ENCODE measurements at regions not wholly inside any gene's neighbourhood (a gene's known extent, or its start where the extent isn't known, plus 50 kb on each side); places are given as distances from the start of the nearest gene placed in this dataset.

DNA sequence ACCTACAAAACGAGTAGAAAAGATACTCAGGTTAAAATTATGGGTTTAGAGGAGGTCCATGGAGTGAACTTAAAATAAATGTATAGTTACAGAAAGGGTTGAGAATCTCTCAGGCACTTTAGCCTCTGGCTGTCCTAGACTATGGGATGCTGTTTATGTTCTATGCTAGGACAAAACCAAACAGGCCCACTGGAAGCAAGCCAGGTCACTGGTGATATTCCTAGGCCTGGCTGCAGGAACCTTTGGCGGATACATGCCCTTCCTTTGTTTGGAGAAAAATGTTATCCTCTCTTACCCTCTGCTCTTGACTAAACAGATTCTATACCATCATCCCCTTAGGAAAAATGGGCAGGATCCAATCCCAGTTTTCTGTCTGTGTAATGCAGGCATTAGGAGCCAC, 90.7 kb upstream of the DUSP10 start:
- H3K4me3 ChIP-seq (ENCODE audit: low read depth in 2 of 2, low read length in 1 of 2) = no peak overlapping the region
- 60% methylated on average over 2 of the region's 2 CpGs for WGBS (ENCODE audit: low lambda C conversion rate)
- no peak overlapping the region for H3K9ac ChIP-seq
- H3K4me1 ChIP-seq (ENCODE audit: control insufficient read depth in 1 of 2, insufficient read depth in 2 of 2, low read depth in 1 of 2, low read length in 1 of 2) = peaks cover 4 to 12% of the 10 kb centered on the region in 2 experiments; a peak in 3 of 4 replicates
- H3K9me2 ChIP-seq = no peaks in the 10 kb centered on the region
- no peaks in the 10 kb centered on the region for H3K79me2 ChIP-seq (ENCODE audit: insufficient read depth)
- no peaks in the 10 kb centered on the region for H3K27me3 ChIP-seq (ENCODE audit: insufficient read depth)
- H3K4me2 ChIP-seq = no peak overlapping the region
- peaks cover 10% of the 10 kb centered on the region for H3F3A ChIP-seq (replicated peaks; ENCODE audit: insufficient read depth)
- H4K20me1 ChIP-seq (ENCODE audit: insufficient read depth) = no peaks in the 10 kb centered on the region
- peak; percentile 33 for DNase-seq
- no peaks in the 10 kb centered on the region for H3K36me3 ChIP-seq (replicated peaks in 1 of 2; ENCODE audit: control insufficient read depth in 1 of 2, insufficient read depth in 2 of 2, low read length in 1 of 2)
- no peaks in the 10 kb centered on the region for H3K9me3 ChIP-seq
- no peak overlapping the region for H2AFZ ChIP-seq (ENCODE audit: low read depth)
- CTCF ChIA-PET = no interaction called here
- TF ChIP-seq MXI1 (IDR thresholded peaks at IDR 0.05; ENCODE audit: low read depth, low read length) (no peak), JUND (IDR thresholded peaks at IDR 0.05) (no peak), IRF3 (IDR thresholded peaks at IDR 0.05; ENCODE audit: low read depth, low read length) (no peak), RCOR1 (IDR thresholded peaks at IDR 0.05; ENCODE audit: low read length) (no peak), SMC3 (IDR thresholded peaks at IDR 0.05; ENCODE audit: low read depth, low read length) (no peak), NRF1 (IDR thresholded peaks at IDR 0.05; ENCODE audit: low read depth, low read length) (no peak), YY1 (IDR thresholded peaks at IDR 0.05; ENCODE audit: low read depth) (no peak)
- TF ChIP-seq, protein P1, sequence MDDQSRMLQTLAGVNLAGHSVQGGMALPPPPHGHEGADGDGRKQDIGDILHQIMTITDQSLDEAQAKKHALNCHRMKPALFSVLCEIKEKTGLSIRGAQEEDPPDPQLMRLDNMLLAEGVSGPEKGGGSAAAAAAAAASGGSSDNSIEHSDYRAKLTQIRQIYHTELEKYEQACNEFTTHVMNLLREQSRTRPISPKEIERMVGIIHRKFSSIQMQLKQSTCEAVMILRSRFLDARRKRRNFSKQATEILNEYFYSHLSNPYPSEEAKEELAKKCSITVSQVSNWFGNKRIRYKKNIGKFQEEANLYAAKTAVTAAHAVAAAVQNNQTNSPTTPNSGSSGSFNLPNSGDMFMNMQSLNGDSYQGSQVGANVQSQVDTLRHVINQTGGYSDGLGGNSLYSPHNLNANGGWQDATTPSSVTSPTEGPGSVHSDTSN (IDR thresholded peaks at IDR 0.05) = no peak
- TF ChIP-seq, protein P2, sequence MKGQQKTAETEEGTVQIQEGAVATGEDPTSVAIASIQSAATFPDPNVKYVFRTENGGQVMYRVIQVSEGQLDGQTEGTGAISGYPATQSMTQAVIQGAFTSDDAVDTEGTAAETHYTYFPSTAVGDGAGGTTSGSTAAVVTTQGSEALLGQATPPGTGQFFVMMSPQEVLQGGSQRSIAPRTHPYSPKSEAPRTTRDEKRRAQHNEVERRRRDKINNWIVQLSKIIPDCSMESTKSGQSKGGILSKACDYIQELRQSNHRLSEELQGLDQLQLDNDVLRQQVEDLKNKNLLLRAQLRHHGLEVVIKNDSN (IDR thresholded peaks at IDR 0.05; ENCODE audit: borderline replicate concordance, low read depth) = no peak
- H3K27ac ChIP-seq (ENCODE audit: low read depth in 2 of 2, low read length in 1 of 2) = peak overlapping the region; percentile 5 to 73; a peak in 2 of 4 replicates
- POLR2A ChIA-PET = no interaction called here

GRCh38 chr1:221832151-221832550, 90.3 kb upstream of the DUSP10 start:
- 85% methylated on average over 1 of the region's 1 CpG for WGBS (ENCODE audit: low lambda C conversion rate)
- no peak for DNase-seq
- no peak overlapping the region for H3K4me3 ChIP-seq (ENCODE audit: low read depth in 2 of 2, low read length in 1 of 2)
- H4K20me1 ChIP-seq (ENCODE audit: insufficient read depth) = no peaks in the 10 kb centered on the region
- H3K9me3 ChIP-seq = no peaks in the 10 kb centered on the region
- CTCF ChIA-PET = no interaction called here
- TF ChIP-seq ELF1 (IDR thresholded peaks at IDR 0.05) (no peak), FOXJ3 (CRISPR knock-in tag; IDR thresholded peaks at IDR 0.05) (no peak), TAF1 (IDR thresholded peaks at IDR 0.05; ENCODE audit: borderline replicate concordance, low read depth, low read length) (no peak), RAD21 (IDR thresholded peaks at IDR 0.05; ENCODE audit: low read length) (no peak), IRF3 (IDR thresholded peaks at IDR 0.05; ENCODE audit: low read depth, low read length) (no peak), CTCF (IDR thresholded peaks at IDR 0.05) (no peak), GATA2 (CRISPR knock-in tag; IDR thresholded peaks at IDR 0.05) (no peak), EZH2phosphoT487 (IDR thresholded peaks at IDR 0.05; ENCODE audit: borderline replicate concordance, low read depth) (no peak), NFIC (IDR thresholded peaks at IDR 0.05; ENCODE audit: borderline replicate concordance) (no peak), RFX5 (IDR thresholded peaks at IDR 0.05; ENCODE audit: low read length) (no peak)
- TF ChIP-seq, protein P3, sequence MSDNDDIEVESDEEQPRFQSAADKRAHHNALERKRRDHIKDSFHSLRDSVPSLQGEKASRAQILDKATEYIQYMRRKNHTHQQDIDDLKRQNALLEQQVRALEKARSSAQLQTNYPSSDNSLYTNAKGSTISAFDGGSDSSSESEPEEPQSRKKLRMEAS (IDR thresholded peaks at IDR 0.05; ENCODE audit: low read depth) = no peak
- TF ChIP-seq, protein P2 (IDR thresholded peaks at IDR 0.05; ENCODE audit: borderline replicate concordance, low read depth) = no peak
- TF ChIP-seq, protein P4, sequence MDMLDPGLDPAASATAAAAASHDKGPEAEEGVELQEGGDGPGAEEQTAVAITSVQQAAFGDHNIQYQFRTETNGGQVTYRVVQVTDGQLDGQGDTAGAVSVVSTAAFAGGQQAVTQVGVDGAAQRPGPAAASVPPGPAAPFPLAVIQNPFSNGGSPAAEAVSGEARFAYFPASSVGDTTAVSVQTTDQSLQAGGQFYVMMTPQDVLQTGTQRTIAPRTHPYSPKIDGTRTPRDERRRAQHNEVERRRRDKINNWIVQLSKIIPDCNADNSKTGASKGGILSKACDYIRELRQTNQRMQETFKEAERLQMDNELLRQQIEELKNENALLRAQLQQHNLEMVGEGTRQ (IDR thresholded peaks at IDR 0.05; ENCODE audit: borderline replicate concordance, low read depth, low read length) = no peak
- peaks cover 10% of the 10 kb centered on the region for H3F3A ChIP-seq (replicated peaks; ENCODE audit: insufficient read depth)
- H3K27ac ChIP-seq (ENCODE audit: low read depth in 2 of 2, low read length in 1 of 2) = peak overlapping the region; percentile 5 to 73; a peak in 2 of 4 replicates
- H3K4me2 ChIP-seq = no peak overlapping the region
- H3K4me1 ChIP-seq (ENCODE audit: control insufficient read depth in 1 of 2, insufficient read depth in 2 of 2, low read depth in 1 of 2, low read length in 1 of 2) = peaks cover 6 to 12% of the 10 kb centered on the region in 2 experiments; a peak in 3 of 4 replicates
- H3K27me3 ChIP-seq (ENCODE audit: insufficient read depth) = no peaks in the 10 kb centered on the region
- H3K9ac ChIP-seq = no peak overlapping the region
- H3K79me2 ChIP-seq (ENCODE audit: insufficient read depth) = no peaks in the 10 kb centered on the region
- H3K36me3 ChIP-seq (replicated peaks in 1 of 2; ENCODE audit: control insufficient read depth in 1 of 2, insufficient read depth in 2 of 2, low read length in 1 of 2) = no peaks in the 10 kb centered on the region
- POLR2A ChIA-PET = no interaction called here
- H3K9me2 ChIP-seq = no peaks in the 10 kb centered on the region
- H2AFZ ChIP-seq (ENCODE audit: low read depth) = no peak overlapping the region
